Suprapubic skin (tissue), 4 donors: ENCODE measurements at regions not wholly inside any gene's neighbourhood (a gene's known extent, or its start where the extent isn't known, plus 50 kb on each side); places are given as distances from the start of the nearest gene placed in this dataset.
"Not testable (repeated sequence)": the region's sequence is repeated elsewhere in the genome, so short reads cannot be mapped to it uniquely, and the experiment has no call there.

Experiments used
- DNase-seq, 2 donors: peaks; one replicate each; pipeline ENCODE4 v3.0.0-alpha.2; 2019; ENCODE audit warnings: low spot score in 2 of 2
- H3K27ac ChIP-seq: fragments of 200-600 bp; sonication (generic); one replicate; pipeline ENCODE4 v1.5.1; 2019
- H3K27me3 ChIP-seq: fragments of 200-600 bp; sonication (generic); one replicate; pipeline ENCODE4 v1.5.1; 2019
- H3K36me3 ChIP-seq: fragments of 200-600 bp; sonication (generic); one replicate; pipeline ENCODE4 v1.5.1; 2019
- H3K4me1 ChIP-seq: fragments of 200-600 bp; sonication (generic); one replicate; pipeline ENCODE4 v1.5.1; 2019
- H3K4me3 ChIP-seq: fragments of 200-600 bp; sonication (generic); one replicate; pipeline ENCODE4 v1.5.1; 2019; ENCODE audit warnings: mild to moderate bottlenecking
- H3K9me3 ChIP-seq: fragments of 200-600 bp; sonication (generic); one replicate; pipeline ENCODE4 v1.5.1; 2019
- CTCF ChIP-seq, 2 donors: fragments of 200-600 bp in 1 of 2; fragments of 450-650 bp in 1 of 2; sonication (generic) in 1 of 2; IDR thresholded peaks; one replicate each; pipeline ENCODE4 v1.5.1; 2016 to 2019; ENCODE audit warnings: antibody characterized with exemption in 2 of 2, mild to moderate bottlenecking in 1 of 2, moderate library complexity in 1 of 2
- EP300 ChIP-seq: sonication (generic); formaldehyde crosslinking; IDR thresholded peaks from one replicate; pipeline ENCODE4 v1.6.1; 2017; ENCODE audit warnings: antibody characterized with exemption
- POLR2A ChIP-seq, 2 donors: fragments of 450-650 bp; IDR thresholded peaks; one replicate each; pipeline ENCODE4 v1.6.1; 2017; ENCODE audit warnings: antibody characterized with exemption in 2 of 2, mild to moderate bottlenecking in 2 of 2, moderate library complexity in 2 of 2
- POLR2AphosphoS5 ChIP-seq, 3 donors: sonication (generic); formaldehyde crosslinking; IDR thresholded peaks; one replicate each; pipeline ENCODE4 v1.6.1; 2017; ENCODE audit warnings: antibody characterized with exemption in 3 of 3
- WGBS: methylation state at CpG from one replicate; pipeline ENCODE4 v1.1.5; 2018; 5-methylcytosine and 5-hydroxymethylcytosine counted together

GRCh38 chr10:9554321-9554720 is 1463.4 kb upstream of the CELF2 start:
- no peak overlapping the region for H3K4me3 ChIP-seq
- peaks cover 5% of the 10 kb centered on the region for H3K9me3 ChIP-seq
- no peak for TF ChIP-seq POLR2A (IDR thresholded peaks at IDR 0.05)
- H3K27me3 ChIP-seq: no peaks in the 10 kb centered on the region
- no peak overlapping the region for H3K27ac ChIP-seq
- no peak for DNase-seq
- H3K4me1 ChIP-seq: no peaks in the 10 kb centered on the region
- H3K36me3 ChIP-seq: no peaks in the 10 kb centered on the region
- WGBS: 12% methylated on average over 1 of the region's 1 CpG

- 60% methylated on average over 3 of the region's 3 CpGs for WGBS
- H3K36me3 ChIP-seq: no peaks in the 10 kb centered on the region
- no peaks in the 10 kb centered on the region for H3K9me3 ChIP-seq
- no peaks in the 10 kb centered on the region for H3K4me1 ChIP-seq
- H3K27ac ChIP-seq: no peak overlapping the region
- H3K27me3 ChIP-seq: no peaks in the 10 kb centered on the region
- no peak overlapping the region for H3K4me3 ChIP-seq
- TF ChIP-seq POLR2A (IDR thresholded peaks at IDR 0.05): no peak
- no peak for TF ChIP-seq CTCF (IDR thresholded peaks at IDR 0.05)
- TF ChIP-seq POLR2AphosphoS5 (IDR thresholded peaks at IDR 0.05): no peak
- TF ChIP-seq EP300: no peak
- no peak for DNase-seq
Observed at GRCh38 chr10:9560976-9561375, 1456.7 kb upstream of the CELF2 start.

- Histone ChIP-seq H3K27me3 (no peaks in the 10 kb centered on the region), H3K27ac (no peak overlapping the region), H3K36me3 (no peaks in the 10 kb centered on the region), H3K4me1 (no peaks in the 10 kb centered on the region), H3K9me3 (no peaks in the 10 kb centered on the region), H3K4me3 (no peak overlapping the region)
- DNase-seq: no peak
- no peak for TF ChIP-seq EP300
- TF ChIP-seq CTCF (IDR thresholded peaks at IDR 0.05): no peak
- no peak for TF ChIP-seq POLR2AphosphoS5 (IDR thresholded peaks at IDR 0.05)
- no peak for TF ChIP-seq POLR2A (IDR thresholded peaks at IDR 0.05)
- 22% methylated on average over 1 of the region's 1 CpG for WGBS
Observed at GRCh38 chr10:9561821-9562505, 1455.7 kb upstream of the CELF2 start.

- no peaks in the 10 kb centered on the region for H3K9me3 ChIP-seq
Observed at GRCh38 chr10:9577746-9578145, 1439.9 kb upstream of the CELF2 start.

GRCh38 chr10:9579110-9579705 is 1438.5 kb upstream of the CELF2 start:
- no peak for TF ChIP-seq POLR2AphosphoS5 (IDR thresholded peaks at IDR 0.05)
- no peak for TF ChIP-seq POLR2A (IDR thresholded peaks at IDR 0.05)
- TF ChIP-seq CTCF (IDR thresholded peaks at IDR 0.05): no peak
- TF ChIP-seq EP300: no peak
- Histone ChIP-seq H3K36me3 (no peaks in the 10 kb centered on the region), H3K9me3 (no peaks in the 10 kb centered on the region), H3K27me3 (no peaks in the 10 kb centered on the region), H3K4me1 (no peaks in the 10 kb centered on the region), H3K27ac (no peak overlapping the region), H3K4me3 (no peak overlapping the region)
- DNase-seq: no peak
- 80% methylated on average over 3 of the region's 3 CpGs for WGBS

More at GRCh38 chr10:9577746-9578145, 1439.9 kb upstream of the CELF2 start:
- Histone ChIP-seq H3K27ac (no peak overlapping the region), H3K4me3 (no peak overlapping the region), H3K36me3 (no peaks in the 10 kb centered on the region), H3K27me3 (no peaks in the 10 kb centered on the region), H3K4me1 (no peaks in the 10 kb centered on the region)
- no peak for DNase-seq
- TF ChIP-seq POLR2AphosphoS5 (IDR thresholded peaks at IDR 0.05): no peak
- TF ChIP-seq EP300: no peak
- TF ChIP-seq CTCF (IDR thresholded peaks at IDR 0.05): no peak
- TF ChIP-seq POLR2A (IDR thresholded peaks at IDR 0.05): no peak
- WGBS: 42% methylated on average over 1 of the region's 1 CpG

GRCh38 chr10:9582803-9583202 is 1434.9 kb upstream of the CELF2 start:
- DNase-seq, H3K27me3 ChIP-seq, H3K36me3 ChIP-seq, H3K27ac ChIP-seq, H3K4me1 ChIP-seq, H3K4me3 ChIP-seq, H3K9me3 ChIP-seq: not testable (repeated sequence)
- 65% methylated on average over 1 of the region's 1 CpG for WGBS
